Stimulated activated CD8-positive, alpha-beta memory T cell treated with anti-CD3 and anti-CD28 coated beads, Interleukin-4, amount 100 ng/mL, for 1 hour (primary cell): ENCODE measurements at regions not wholly inside any gene's neighbourhood (a gene's known extent, or its start where the extent isn't known, plus 50 kb on each side); places are given as distances from the start of the nearest gene placed in this dataset.
"Not testable (repeated sequence)": the region's sequence is repeated elsewhere in the genome, so short reads cannot be mapped to it uniquely, and the experiment has no call there.

Experiments
- DNase-seq, 2 donors: peaks; one replicate each; pipeline ENCODE4 v3.0.0-alpha.2; 2020; ENCODE audit warnings: low read depth in 2 of 2, low spot score in 1 of 2

- DNase-seq, result no peak
These were observed 61.7 kb downstream of the KPNA2 start for GRCh38 chr17:68097161-68097805.

- not testable (repeated sequence) for DNase-seq
These were observed 63.8 kb downstream of the KPNA2 start for GRCh38 chr17:68099341-68099753.

- no peak for DNase-seq
These were observed 64.6 kb downstream of the KPNA2 start for GRCh38 chr17:68100000-68100641.

- peak; percentile 47 to 55 for DNase-seq
These were observed 65.8 kb downstream of the KPNA2 start for GRCh38 chr17:68101075-68101986.

GRCh38 chr17:68101987-68102314 lies 66.4 kb downstream of the KPNA2 start:
- DNase-seq, result no peak

- DNase-seq, result no peak
These were observed 66.8 kb downstream of the KPNA2 start for GRCh38 chr17:68102318-68102758.

GRCh38 chr17:68103148-68103547 lies 67.6 kb downstream of the KPNA2 start:
- DNase-seq, result no peak

- no peak for DNase-seq
These were observed 70.5 kb downstream of the KPNA2 start for GRCh38 chr17:68106085-68106484.

- no peak for DNase-seq
These were observed 71.8 kb downstream of the KPNA2 start for GRCh38 chr17:68107373-68107772.

- DNase-seq, result no peak
These were observed 72.9 kb downstream of the KPNA2 start for GRCh38 chr17:68108313-68109000.

GRCh38 chr17:68109404-68109803 lies 73.9 kb downstream of the KPNA2 start:
- not testable (repeated sequence) for DNase-seq

GRCh38 chr17:68116211-68116610 lies 80.7 kb downstream of the KPNA2 start:
- not testable (repeated sequence) for DNase-seq

- no peak for DNase-seq
These were observed 87.1 kb downstream of the KPNA2 start for GRCh38 chr17:68122587-68122986.

- no peak for DNase-seq
These were observed 89.8 kb downstream of the KPNA2 start for GRCh38 chr17:68125111-68125870.

- no peak for DNase-seq
These were observed 92.4 kb downstream of the KPNA2 start for GRCh38 chr17:68127914-68128313.

GRCh38 chr17:68131456-68131855 lies 95.9 kb downstream of the KPNA2 start:
- no peak for DNase-seq

- no peak for DNase-seq
These were observed 98.0 kb downstream of the KPNA2 start for GRCh38 chr17:68133346-68134045.

- DNase-seq, result no peak
These were observed 98.6 kb downstream of the KPNA2 start for GRCh38 chr17:68134046-68134637.

GRCh38 chr17:68134731-68135130 lies 99.2 kb downstream of the KPNA2 start:
- DNase-seq, result no peak
